Activated CD4-positive, alpha-beta T cell treated with anti-CD3 and anti-CD28 coated beads, Interleukin-2, amount 10 ng/mL, durations not matched to agents 7 days and 5 days (primary cell): ENCODE measurements at regions not wholly inside any gene's neighbourhood (a gene's known extent, or its start where the extent isn't known, plus 50 kb on each side); places are given as distances from the start of the nearest gene placed in this dataset.
"Not testable (repeated sequence)": the region's sequence is repeated elsewhere in the genome, so short reads cannot be mapped to it uniquely, and the experiment has no call there.

Experiments used
- CTCF ChIA-PET: fragments of 350-600 bp; sonication (Branson Sonifier 250); formaldehyde crosslinking; loops from one replicate; lab custom pipeline; 2021; ENCODE audit warnings: antibody characterized with exemption; lab: Charles Lee
- POLR2A ChIA-PET: fragments of 350-600 bp; sonication (Branson Sonifier 250); formaldehyde crosslinking; loops from one replicate; lab custom pipeline; 2021; ENCODE audit warnings: antibody characterized with exemption; lab: Charles Lee
- DNase-seq: peaks from one replicate; pipeline ENCODE4 v3.0.0-alpha.2; 2020
- H3K27ac Mint-ChIP-seq: one replicate; pipeline ENCODE4 v1.8.0; 2021; ENCODE audit warnings: mild to moderate bottlenecking, moderate library complexity, mixed read lengths
- H3K27me3 Mint-ChIP-seq: one replicate; pipeline ENCODE4 v1.8.0; 2021; ENCODE audit warnings: mixed read lengths
- H3K36me3 Mint-ChIP-seq: one replicate; pipeline ENCODE4 v1.8.0; 2021; ENCODE audit warnings: low read depth, mixed read lengths
- H3K4me1 Mint-ChIP-seq: one replicate; pipeline ENCODE4 v1.8.0; 2021; ENCODE audit warnings: mixed read lengths
- H3K4me3 Mint-ChIP-seq: one replicate; pipeline ENCODE4 v1.8.0; 2021; ENCODE audit warnings: mild to moderate bottlenecking, moderate library complexity, mixed read lengths
- H3K9me3 Mint-ChIP-seq: one replicate; pipeline ENCODE4 v1.8.0; 2021; ENCODE audit warnings: mixed read lengths

DNA sequence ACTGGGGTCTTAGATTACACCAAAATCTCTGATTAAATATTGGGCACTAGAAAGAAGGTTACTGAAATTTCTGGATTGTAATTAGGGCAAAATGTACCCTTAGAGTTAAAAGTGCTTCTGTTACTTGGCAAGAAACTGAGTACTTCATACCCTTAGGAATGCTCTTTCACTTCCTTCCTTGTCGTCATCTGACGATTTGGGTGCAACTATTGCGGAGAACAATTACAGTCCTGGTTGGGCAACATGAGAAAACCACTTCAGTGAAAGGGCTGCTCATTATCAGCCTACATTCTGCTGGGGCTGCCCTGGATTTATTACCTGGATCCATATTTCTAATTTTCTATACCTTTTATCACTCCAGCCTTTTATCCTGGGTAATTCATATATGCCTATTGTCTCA, 348.5 kb upstream of the MDGA2 start:
- peaks cover 5% of the 10 kb centered on the region for H3K9me3 Mint-ChIP-seq
- no peaks in the 10 kb centered on the region for H3K36me3 Mint-ChIP-seq
- no peaks in the 10 kb centered on the region for H3K27me3 Mint-ChIP-seq
- DNase-seq = no peak
- no peaks in the 10 kb centered on the region for H3K4me1 Mint-ChIP-seq
- H3K27ac Mint-ChIP-seq = no peak overlapping the region
- no peak overlapping the region for H3K4me3 Mint-ChIP-seq
- ChIA-PET POLR2A (no interaction called here), CTCF (no interaction called here)

GRCh38 chr14:48011484-48011883, 336.1 kb upstream of the MDGA2 start:
- H3K4me3 Mint-ChIP-seq, POLR2A ChIA-PET, H3K27ac Mint-ChIP-seq, H3K4me1 Mint-ChIP-seq, H3K36me3 Mint-ChIP-seq, H3K9me3 Mint-ChIP-seq, H3K27me3 Mint-ChIP-seq, CTCF ChIA-PET, DNase-seq: not testable (repeated sequence)

DNA sequence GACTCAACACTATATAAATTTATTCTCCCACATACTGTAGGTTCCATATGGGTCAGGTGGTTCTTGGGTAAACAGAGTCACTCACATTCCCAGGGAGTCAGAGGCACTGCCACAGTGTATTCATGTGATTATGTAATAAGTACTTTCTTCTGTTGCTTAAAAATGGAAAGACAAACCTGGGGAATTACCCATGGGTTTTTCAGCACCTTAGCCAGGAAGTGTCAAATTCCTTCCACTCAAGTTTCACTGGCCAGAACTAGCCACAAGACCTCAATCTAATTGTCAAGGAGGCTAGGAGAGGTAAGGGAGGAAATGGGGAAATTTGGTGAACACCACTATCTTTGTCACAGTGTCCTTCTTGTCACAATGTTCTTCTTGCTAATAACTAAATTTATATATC, 333.2 kb upstream of the MDGA2 start:
- no peak for DNase-seq
- H3K9me3 Mint-ChIP-seq = peaks cover 6% of the 10 kb centered on the region
- no peak overlapping the region for H3K27ac Mint-ChIP-seq
- H3K27me3 Mint-ChIP-seq = no peaks in the 10 kb centered on the region
- no peaks in the 10 kb centered on the region for H3K4me1 Mint-ChIP-seq
- CTCF ChIA-PET = no interaction called here
- no peaks in the 10 kb centered on the region for H3K36me3 Mint-ChIP-seq
- no peak overlapping the region for H3K4me3 Mint-ChIP-seq
- POLR2A ChIA-PET = no interaction called here

GRCh38 chr14:48005986-48006385, 330.6 kb upstream of the MDGA2 start:
- no peak overlapping the region for H3K4me3 Mint-ChIP-seq
- DNase-seq = no peak

DNA sequence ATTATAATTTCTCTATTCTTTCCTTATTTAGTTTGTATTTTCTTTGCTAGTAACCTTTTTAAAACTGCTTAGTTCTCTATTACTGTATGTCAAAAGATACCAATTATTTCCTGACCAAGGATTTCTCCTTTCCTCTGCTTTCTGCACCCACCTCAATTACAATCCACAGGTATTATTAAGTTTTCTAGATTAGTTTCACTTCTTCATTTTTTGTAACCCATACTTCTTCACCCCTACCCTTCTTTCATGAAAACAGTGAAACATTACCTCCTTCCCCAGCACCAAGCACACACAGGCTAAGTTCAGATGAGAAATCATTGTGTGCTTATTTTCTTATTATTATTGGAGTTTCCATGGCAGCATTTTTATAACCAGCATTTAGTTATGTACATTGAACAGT, 318.5 kb upstream of the MDGA2 start:
- Mint-ChIP-seq H3K4me3 (no peak overlapping the region), H3K4me1 (no peaks in the 10 kb centered on the region), H3K36me3 (no peaks in the 10 kb centered on the region), H3K27me3 (no peaks in the 10 kb centered on the region), H3K27ac (no peak overlapping the region), H3K9me3 (no peaks in the 10 kb centered on the region)
- CTCF ChIA-PET = no interaction called here
- no peak for DNase-seq
- POLR2A ChIA-PET = no interaction called here

More at GRCh38 chr14:48005986-48006385, 330.6 kb upstream of the MDGA2 start:
- H3K27ac Mint-ChIP-seq = no peak overlapping the region
- no peaks in the 10 kb centered on the region for H3K36me3 Mint-ChIP-seq
- ChIA-PET POLR2A (no interaction called here), CTCF (no interaction called here)
- H3K9me3 Mint-ChIP-seq = no peaks in the 10 kb centered on the region
- H3K4me1 Mint-ChIP-seq = no peaks in the 10 kb centered on the region
- no peaks in the 10 kb centered on the region for H3K27me3 Mint-ChIP-seq

GRCh38 chr14:47988175-47988574, 312.8 kb upstream of the MDGA2 start:
- Mint-ChIP-seq H3K27ac (no peak overlapping the region), H3K36me3 (no peaks in the 10 kb centered on the region), H3K9me3 (no peaks in the 10 kb centered on the region), H3K4me3 (no peak overlapping the region), H3K27me3 (no peaks in the 10 kb centered on the region), H3K4me1 (no peaks in the 10 kb centered on the region)
- POLR2A ChIA-PET = no interaction called here
- CTCF ChIA-PET = interaction anchor here (0.7 kb wide), 1 partner anchor 125 kb away, joined by 3 read pairs; no protein-coding TSS in a partner anchor
- DNase-seq = no peak

- Mint-ChIP-seq H3K27ac (no peak overlapping the region), H3K4me1 (no peaks in the 10 kb centered on the region), H3K36me3 (no peaks in the 10 kb centered on the region), H3K4me3 (no peak overlapping the region), H3K27me3 (no peaks in the 10 kb centered on the region), H3K9me3 (no peaks in the 10 kb centered on the region)
- ChIA-PET CTCF (no interaction called here), POLR2A (no interaction called here)
- DNase-seq = no peak
Measured at GRCh38 chr14:47978871-47979270, 303.5 kb upstream of the MDGA2 start.

GRCh38 chr14:47976139-47976538, 300.7 kb upstream of the MDGA2 start:
- Mint-ChIP-seq H3K4me1 (no peaks in the 10 kb centered on the region), H3K27me3 (no peaks in the 10 kb centered on the region), H3K4me3 (no peak overlapping the region), H3K27ac (no peak overlapping the region), H3K9me3 (peaks cover 5% of the 10 kb centered on the region), H3K36me3 (no peaks in the 10 kb centered on the region)
- ChIA-PET POLR2A (no interaction called here), CTCF (no interaction called here)
- DNase-seq = no peak

- Mint-ChIP-seq H3K4me1 (no peaks in the 10 kb centered on the region), H3K27me3 (no peaks in the 10 kb centered on the region), H3K9me3 (no peaks in the 10 kb centered on the region), H3K27ac (no peak overlapping the region), H3K36me3 (no peaks in the 10 kb centered on the region), H3K4me3 (no peak overlapping the region)
- POLR2A ChIA-PET = no interaction called here
- CTCF ChIA-PET = no interaction called here
- no peak for DNase-seq
Measured at GRCh38 chr14:47966076-47966810, 290.8 kb upstream of the MDGA2 start.

- no peak for DNase-seq
- POLR2A ChIA-PET = no interaction called here
- no peak overlapping the region for H3K27ac Mint-ChIP-seq
- H3K36me3 Mint-ChIP-seq = no peaks in the 10 kb centered on the region
- H3K4me1 Mint-ChIP-seq = no peaks in the 10 kb centered on the region
- no peak overlapping the region for H3K4me3 Mint-ChIP-seq
- no peaks in the 10 kb centered on the region for H3K27me3 Mint-ChIP-seq
- no peaks in the 10 kb centered on the region for H3K9me3 Mint-ChIP-seq
- CTCF ChIA-PET = no interaction called here
Measured at GRCh38 chr14:47961634-47962033, 286.2 kb upstream of the MDGA2 start.

DNA sequence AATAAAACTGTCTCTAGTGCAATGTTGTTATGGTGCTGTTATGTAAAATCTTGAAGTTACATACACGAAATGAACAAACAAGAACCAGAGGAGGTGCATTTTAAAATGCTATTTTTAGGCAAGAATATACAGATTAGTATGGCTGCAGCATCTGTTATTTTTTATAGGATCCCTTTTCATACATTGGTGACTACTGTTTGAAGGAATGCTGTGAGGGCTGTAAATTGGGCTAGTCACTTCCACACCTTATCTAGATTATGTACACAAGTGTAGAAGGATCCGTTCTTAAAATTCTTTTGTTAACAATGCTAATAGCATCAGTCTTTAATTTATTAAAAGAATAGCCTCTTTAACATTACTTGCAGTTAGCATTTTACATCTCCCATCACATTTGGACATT, 284.3 kb upstream of the MDGA2 start:
- no peaks in the 10 kb centered on the region for H3K27me3 Mint-ChIP-seq
- no peaks in the 10 kb centered on the region for H3K4me1 Mint-ChIP-seq
- no peak for DNase-seq
- H3K9me3 Mint-ChIP-seq = no peaks in the 10 kb centered on the region
- ChIA-PET POLR2A (no interaction called here), CTCF (no interaction called here)
- H3K36me3 Mint-ChIP-seq = no peaks in the 10 kb centered on the region
- H3K27ac Mint-ChIP-seq = no peak overlapping the region
- no peak overlapping the region for H3K4me3 Mint-ChIP-seq

- Mint-ChIP-seq H3K36me3 (no peaks in the 10 kb centered on the region), H3K27ac (no peak overlapping the region), H3K4me1 (no peaks in the 10 kb centered on the region), H3K4me3 (no peak overlapping the region), H3K9me3 (no peaks in the 10 kb centered on the region), H3K27me3 (no peaks in the 10 kb centered on the region)
- no peak for DNase-seq
- ChIA-PET CTCF (no interaction called here), POLR2A (no interaction called here)
Measured at GRCh38 chr14:47949006-47949405, 273.6 kb upstream of the MDGA2 start.

DNA sequence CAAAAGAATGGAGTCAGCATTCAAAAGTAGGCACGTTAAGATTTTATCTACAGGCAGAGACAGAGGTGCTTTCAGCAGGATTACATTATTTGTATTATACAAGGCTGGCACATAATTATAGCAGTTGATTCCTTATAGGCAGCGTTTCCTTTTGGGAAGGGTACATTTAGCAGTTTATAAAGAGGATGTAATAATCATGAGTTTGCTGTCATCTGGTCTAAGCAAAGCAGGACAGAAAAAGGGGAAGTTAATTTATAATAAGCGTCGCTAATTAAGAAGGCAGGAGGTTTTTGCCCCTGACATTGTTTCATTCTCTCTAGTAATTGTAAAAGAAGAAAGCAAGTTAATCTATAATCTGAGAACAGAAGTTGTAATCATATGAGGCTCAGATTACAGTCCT, 259.9 kb upstream of the MDGA2 start:
- DNase-seq = no peak
- no peaks in the 10 kb centered on the region for H3K27me3 Mint-ChIP-seq
- no peaks in the 10 kb centered on the region for H3K4me1 Mint-ChIP-seq
- H3K27ac Mint-ChIP-seq = no peak overlapping the region
- no peaks in the 10 kb centered on the region for H3K9me3 Mint-ChIP-seq
- CTCF ChIA-PET = no interaction called here
- no peaks in the 10 kb centered on the region for H3K36me3 Mint-ChIP-seq
- no peak overlapping the region for H3K4me3 Mint-ChIP-seq
- POLR2A ChIA-PET = no interaction called here

GRCh38 chr14:47929334-47929733, 253.9 kb upstream of the MDGA2 start:
- H3K4me3 Mint-ChIP-seq = no peak overlapping the region
- no peaks in the 10 kb centered on the region for H3K4me1 Mint-ChIP-seq
- H3K36me3 Mint-ChIP-seq = no peaks in the 10 kb centered on the region
- peaks cover 8% of the 10 kb centered on the region for H3K9me3 Mint-ChIP-seq
- H3K27ac Mint-ChIP-seq = no peak overlapping the region
- ChIA-PET POLR2A (no interaction called here), CTCF (no interaction called here)
- H3K27me3 Mint-ChIP-seq = no peaks in the 10 kb centered on the region
- no peak for DNase-seq
